ENCODE measurements at regions not wholly inside any gene's neighbourhood (a gene's known extent, or its start where the extent isn't known, plus 50 kb on each side); places are given as distances from the start of the nearest gene placed in this dataset.

- no peak for TF ChIP-seq MAX (IDR thresholded peaks at IDR 0.05)
- TF ChIP-seq CEBPB (IDR thresholded peaks at IDR 0.05): no peak
These were observed 336.2 kb upstream of the ESRRG start for GRCh38 chr1:217059401-217059800.
